ENCODE measurements at regions not wholly inside any gene's neighbourhood (a gene's known extent, or its start where the extent isn't known, plus 50 kb on each side); places are given as distances from the start of the nearest gene placed in this dataset.

- ATAC-seq = no peak
- peak; percentile 23 for DNase-seq (ENCODE audit: low spot score)
Measured at GRCh38 chr1:29679828-29680558, 443.7 kb downstream of the PTPRU start.

- DNase-seq (ENCODE audit: low spot score) = peak; percentile 4
- no peak for ATAC-seq
Measured at GRCh38 chr1:29679316-29679715, 443.0 kb downstream of the PTPRU start.

GRCh38 chr1:29677028-29678024, 441.0 kb downstream of the PTPRU start:
- ATAC-seq (no peak), DNase-seq (ENCODE audit: low spot score) (peak; percentile 24)

GRCh38 chr1:29676496-29676895, 440.2 kb downstream of the PTPRU start:
- DNase-seq (ENCODE audit: low spot score) (peak; percentile 21), ATAC-seq (no peak)

GRCh38 chr1:29675481-29676263, 439.4 kb downstream of the PTPRU start:
- peak; percentile 33 for DNase-seq (ENCODE audit: low spot score)
- ATAC-seq = no peak

- ATAC-seq (no peak), DNase-seq (ENCODE audit: low spot score) (peak; percentile 29)
Measured at GRCh38 chr1:29674627-29675326, 438.5 kb downstream of the PTPRU start.

DNA sequence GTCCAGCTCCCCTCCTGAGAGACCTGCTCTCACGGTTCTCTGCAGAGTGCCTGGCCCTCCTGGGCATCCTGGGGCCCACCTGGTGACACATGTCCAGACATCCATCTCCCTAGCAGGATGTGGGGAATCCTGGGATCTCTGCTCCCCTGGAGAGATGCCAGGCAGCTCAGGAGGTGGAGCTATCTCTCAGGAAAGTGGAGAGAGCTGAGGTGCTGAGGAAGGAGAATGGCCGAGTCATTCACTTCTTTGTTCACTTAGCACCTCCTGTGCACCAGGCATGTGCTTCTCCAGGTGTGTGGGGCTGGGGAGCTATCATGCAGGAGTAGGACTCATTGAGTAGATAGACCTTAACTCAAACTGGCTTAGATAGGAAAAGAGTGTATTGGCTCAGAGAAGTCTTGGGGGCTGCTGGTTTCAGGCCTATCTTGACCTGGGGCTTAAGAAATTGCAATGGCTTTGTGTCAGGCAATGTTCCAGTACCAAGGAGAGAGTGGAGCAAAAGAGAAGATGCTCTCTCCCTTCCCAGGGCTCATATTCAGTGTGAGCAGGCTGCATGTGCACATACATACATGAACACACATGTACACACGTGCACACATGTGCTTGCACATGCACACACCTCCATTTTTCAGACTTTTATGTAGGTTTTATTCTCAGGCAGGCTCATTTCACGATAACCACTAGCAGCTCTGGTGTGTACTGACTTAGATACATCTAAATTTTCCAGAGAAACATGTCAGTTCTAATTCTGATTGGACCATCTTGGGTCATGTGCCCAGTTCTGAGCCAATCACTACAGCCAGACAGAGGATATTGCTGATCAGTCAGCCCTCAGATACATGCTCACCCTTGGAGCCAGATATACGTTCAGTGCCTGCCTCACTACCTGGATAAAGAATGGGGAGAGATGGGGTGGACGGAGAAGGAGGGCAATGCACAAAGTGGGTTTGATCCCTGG, 437.6 kb downstream of the PTPRU start:
- ATAC-seq = no peak
- peak; percentile 27 for DNase-seq (ENCODE audit: low spot score)

- no peak for ATAC-seq
- DNase-seq (ENCODE audit: low spot score) = peak; percentile 18
Measured at GRCh38 chr1:29673228-29673500, 436.8 kb downstream of the PTPRU start.

GRCh38 chr1:29672416-29673227, 436.3 kb downstream of the PTPRU start:
- DNase-seq (ENCODE audit: low spot score) = peak; percentile 33
- ATAC-seq = no peak

GRCh38 chr1:29671446-29672356, 435.4 kb downstream of the PTPRU start:
- ATAC-seq (no peak), DNase-seq (ENCODE audit: low spot score) (peak; percentile 38)

GRCh38 chr1:29670752-29671151, 434.4 kb downstream of the PTPRU start:
- peak; percentile 27 for DNase-seq (ENCODE audit: low spot score)

DNA sequence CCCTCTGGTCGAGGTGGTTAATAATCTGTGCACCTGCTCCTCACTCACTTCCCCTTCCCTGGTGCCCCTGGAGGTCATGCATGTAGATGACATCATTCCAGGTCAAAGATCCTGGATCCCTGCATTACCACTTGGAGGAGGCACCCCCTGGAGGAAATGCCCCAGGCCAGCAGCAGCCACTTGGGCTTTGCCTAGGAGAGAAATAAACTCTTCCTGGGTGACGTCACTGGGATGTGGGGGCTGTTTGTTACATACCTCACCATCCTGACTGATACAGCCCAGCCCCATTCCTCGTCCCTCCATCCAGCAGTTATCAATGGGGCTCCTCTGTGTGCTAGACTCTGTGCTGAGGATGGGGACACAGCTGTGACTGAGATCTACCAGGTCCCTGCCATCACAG, 433.6 kb downstream of the PTPRU start:
- DNase-seq (ENCODE audit: low spot score) = peak; percentile 22
- no peak for ATAC-seq

More at GRCh38 chr1:29670752-29671151, 434.4 kb downstream of the PTPRU start:
- no peak for ATAC-seq

GRCh38 chr1:29669158-29669871, 433.0 kb downstream of the PTPRU start:
- DNase-seq (ENCODE audit: low spot score) (peak; percentile 16), ATAC-seq (no peak)

DNA sequence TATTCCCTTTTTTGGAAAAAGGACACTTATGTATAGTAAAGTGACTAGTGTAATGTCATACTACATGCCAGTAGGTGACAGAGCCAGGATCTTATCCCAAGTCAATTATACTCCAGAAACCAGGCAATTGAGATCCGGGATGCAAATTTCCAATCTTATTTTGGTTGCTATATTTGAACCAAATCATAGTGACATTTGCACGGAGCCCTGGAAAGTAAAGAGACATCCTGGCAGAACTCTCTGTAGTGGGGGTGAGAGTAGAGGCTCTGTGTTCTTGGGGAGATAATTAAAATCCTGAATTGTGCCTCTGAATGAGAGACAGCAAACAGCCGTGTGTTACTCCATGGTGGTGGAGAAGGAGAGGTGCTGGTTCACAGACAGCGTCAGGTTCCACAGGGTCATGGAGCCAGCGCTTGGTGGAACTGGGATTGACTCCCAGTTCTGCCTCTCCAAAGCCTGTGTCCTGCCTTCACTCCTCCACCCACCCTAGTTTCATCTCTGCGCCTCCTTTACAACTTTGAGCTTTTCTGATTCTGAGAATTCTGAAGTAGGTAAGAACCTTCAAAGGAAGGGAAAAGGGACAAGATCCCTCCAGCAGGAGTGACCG, 432.3 kb downstream of the PTPRU start:
- DNase-seq (ENCODE audit: low spot score) = no peak
- ATAC-seq = no peak

- DNase-seq (ENCODE audit: low spot score) (no peak), ATAC-seq (no peak)
Measured at GRCh38 chr1:29667951-29668350, 431.6 kb downstream of the PTPRU start.

DNA sequence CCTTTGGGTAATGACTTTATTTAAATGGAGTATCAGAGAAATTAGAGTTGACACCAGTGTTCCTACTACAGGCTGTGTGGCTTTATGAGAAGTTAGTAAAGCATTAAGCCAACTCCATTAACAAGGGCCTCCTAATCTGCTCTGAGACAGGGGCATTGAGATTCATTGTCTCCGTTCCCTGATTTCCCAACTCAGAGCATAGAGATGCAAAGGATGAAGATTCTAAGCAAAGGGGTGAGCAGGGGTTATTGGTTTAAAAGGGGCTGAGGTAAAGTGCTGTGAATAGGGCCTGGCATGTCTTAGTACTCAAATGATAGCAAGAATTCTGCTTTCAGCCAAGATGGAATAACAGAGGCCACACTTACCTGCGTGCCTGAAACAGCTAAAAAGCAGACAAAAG, 428.4 kb downstream of the PTPRU start:
- no peak for ATAC-seq

GRCh38 chr1:29658688-29659087, 422.4 kb downstream of the PTPRU start:
- ATAC-seq (no peak), DNase-seq (ENCODE audit: low spot score) (no peak)

More for the DNA sequence above, 428.4 kb downstream of the PTPRU start:
- DNase-seq (ENCODE audit: low spot score) = no peak
